Colon (tissue), 2 donors: ENCODE measurements at regions not wholly inside any gene's neighbourhood (a gene's known extent, or its start where the extent isn't known, plus 50 kb on each side); places are given as distances from the start of the nearest gene placed in this dataset.

Experiments
- FAIRE-seq: peaks from 2 replicates; lab custom pipeline; 2012; peaks lifted over from hg19 to GRCh38; lab: Jason Lieb, UNC
- donor health status: control.
- donor health status: control.

DNA sequence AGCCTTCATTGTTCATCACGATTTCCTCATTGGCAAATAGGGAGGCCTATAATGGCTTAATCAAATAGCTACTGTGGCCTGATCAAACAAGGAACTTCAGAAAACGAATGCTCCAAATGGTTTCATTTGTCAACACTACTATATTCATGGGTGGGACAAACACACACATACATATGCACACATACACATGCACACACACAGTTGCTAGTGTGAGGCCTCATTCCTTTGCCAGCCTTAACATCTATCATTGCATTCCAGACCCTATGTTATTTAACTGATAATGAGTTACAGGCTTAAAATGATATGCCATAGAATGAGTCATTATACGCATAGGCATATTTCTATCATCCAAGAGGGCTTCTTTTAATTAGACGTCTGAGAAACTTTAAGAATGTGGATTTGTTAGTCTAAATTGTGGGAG lies 140.2 kb downstream of the KLF5 start:
- FAIRE-seq, result no peak

DNA sequence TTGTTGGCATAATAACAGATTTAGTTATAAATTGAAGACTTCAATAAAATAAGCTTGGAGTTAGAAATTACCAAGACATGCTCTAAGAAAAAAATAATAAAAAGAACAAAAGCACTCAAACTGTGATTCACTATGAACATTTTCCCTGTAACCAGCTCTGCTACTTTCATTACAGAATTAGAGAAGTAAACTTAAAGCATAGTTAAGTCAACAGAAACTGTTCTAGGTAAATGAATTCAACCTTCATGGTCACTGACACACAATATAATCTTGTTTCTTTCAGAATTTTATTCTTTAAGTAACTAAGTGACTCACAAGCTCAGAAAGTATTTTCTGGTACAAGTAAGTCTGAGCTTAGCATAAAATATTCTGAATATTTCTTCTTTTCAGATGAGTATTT lies 136.3 kb downstream of the KLF5 start:
- FAIRE-seq, result no peak

GRCh38 chr13:73194310-73194709 lies 135.5 kb downstream of the KLF5 start:
- no peak for FAIRE-seq

- no peak for FAIRE-seq
These were observed 134.7 kb downstream of the KLF5 start for GRCh38 chr13:73193554-73193953.

DNA sequence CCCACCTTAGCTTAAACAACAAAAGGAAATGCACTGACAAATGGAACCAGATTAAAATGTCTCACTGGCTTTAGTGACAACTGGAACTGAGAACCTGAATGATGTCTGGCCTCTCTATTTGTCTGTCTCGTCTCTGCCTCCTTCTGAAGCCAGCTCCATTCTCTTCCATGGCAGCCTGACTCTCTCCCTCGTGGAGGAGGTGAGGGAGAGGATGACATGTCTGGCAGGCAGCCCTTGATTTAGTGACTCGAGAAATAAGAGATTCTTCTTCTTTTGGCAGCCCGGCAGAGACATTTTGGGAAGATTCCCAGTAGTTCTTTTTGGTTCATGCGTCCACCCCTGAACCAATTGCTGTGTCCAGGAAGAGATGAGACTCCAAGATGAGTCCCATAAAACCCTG lies 131.7 kb downstream of the KLF5 start:
- FAIRE-seq, result no peak

GRCh38 chr13:73189776-73190175 lies 131.0 kb downstream of the KLF5 start:
- no peak for FAIRE-seq

DNA sequence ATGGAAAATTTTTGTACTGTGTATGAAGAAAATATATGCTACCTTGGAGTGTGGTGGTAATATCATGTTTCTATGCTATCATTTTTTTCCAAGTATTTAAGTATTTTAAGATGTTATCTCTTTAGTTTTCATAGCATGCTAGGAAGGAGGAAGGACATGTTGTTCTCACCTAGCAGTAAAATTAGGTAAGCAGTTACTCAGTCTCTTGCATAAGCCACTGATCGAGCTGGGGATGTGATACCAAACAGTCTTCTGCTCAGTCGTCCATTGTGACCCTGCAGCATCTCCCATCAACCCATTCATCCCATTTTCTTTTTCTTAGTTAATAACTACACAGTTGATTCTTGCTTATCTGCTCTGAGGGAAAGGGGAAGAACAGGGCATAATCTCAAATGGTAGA lies 130.6 kb downstream of the KLF5 start:
- no peak for FAIRE-seq

DNA sequence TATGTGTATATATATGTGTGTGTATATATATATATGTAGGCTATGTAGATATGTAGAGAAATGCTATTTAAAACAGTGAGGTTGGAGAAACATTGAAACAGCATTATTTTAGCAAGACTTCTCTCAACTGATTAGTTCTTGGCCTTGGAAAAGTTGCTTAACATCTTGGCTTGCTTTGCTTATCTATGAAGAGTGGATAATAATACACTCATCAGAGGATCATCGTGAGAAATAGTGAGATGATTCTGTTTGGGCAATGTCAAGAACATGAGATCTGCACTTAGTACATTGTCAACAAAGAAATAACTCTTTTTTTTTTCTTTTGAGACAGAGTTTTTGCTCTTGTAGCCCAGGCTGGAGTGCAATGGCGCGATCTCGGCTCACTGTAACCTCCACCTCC lies 128.3 kb downstream of the KLF5 start:
- no peak for FAIRE-seq

- FAIRE-seq, result no peak
These were observed 121.0 kb downstream of the KLF5 start for GRCh38 chr13:73179650-73180274.

- FAIRE-seq, result peak; percentile 55
These were observed 119.2 kb downstream of the KLF5 start for GRCh38 chr13:73177916-73178565.

DNA sequence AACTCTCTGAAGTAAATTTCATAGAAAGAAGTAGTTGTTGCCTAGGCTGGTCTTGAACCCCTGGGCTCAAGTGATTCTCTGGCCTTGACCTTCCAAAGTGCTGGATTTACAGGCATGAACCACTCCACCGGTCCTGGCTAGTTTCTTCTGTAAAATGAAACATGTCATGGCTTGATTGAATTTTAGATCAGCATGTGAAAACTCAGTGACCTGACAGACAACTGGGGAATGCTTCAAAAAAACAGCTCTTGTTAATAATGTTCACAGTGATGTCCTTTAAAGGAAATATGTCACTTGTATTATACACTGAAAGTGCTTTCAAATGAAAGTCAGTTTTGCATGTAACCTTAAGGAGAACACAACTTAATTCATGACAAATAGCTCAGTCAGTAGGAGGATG lies 118.2 kb downstream of the KLF5 start:
- FAIRE-seq, result no peak

DNA sequence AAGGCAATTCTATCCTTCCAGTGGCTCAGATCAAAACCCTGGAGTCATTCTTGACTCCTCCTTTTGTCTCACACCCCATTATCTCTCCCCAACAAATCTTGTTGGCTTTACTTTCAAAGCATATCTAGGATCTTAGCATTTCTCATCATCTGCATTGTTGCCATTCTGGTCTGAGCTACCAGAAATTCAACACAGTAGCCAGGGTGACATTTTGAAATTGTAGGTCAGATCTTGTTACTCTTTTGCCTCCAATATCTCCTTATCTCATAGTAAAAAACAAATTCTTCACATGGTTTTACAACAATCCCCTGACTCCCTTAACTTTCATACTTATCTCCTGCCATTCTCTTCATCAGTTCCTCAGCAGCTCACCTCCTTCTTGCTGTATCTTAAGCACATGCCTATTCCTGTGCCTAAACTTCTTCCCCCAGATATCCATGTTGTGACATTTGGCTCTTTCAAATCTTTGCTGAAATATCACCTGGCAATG lies 115.8 kb downstream of the KLF5 start:
- FAIRE-seq, result no peak

DNA sequence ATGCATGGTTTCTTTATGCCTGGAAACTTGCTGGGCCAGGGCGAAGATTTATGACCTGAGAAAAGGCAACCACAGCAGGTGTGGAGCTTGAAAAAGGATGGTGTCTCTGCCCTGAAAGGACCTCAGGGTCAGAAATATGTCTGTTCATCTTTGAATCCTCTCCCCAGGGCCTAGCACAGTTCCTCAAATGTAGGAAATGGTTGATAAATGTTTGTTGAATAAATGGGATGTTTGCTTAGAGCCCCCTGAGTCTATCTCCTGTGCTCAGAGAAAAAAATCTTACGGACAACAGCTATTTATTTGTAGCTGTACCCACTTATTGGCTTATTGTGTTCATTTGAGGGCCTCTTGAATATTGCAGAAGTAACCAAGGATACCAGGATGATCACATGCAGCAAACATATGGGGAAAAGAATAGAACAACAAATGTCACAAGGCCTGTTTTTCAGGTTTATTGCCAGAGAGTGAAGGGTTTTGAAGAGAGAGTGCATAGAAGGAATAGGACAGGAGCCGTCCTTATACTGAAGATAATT lies 114.5 kb downstream of the KLF5 start:
- FAIRE-seq, result no peak

DNA sequence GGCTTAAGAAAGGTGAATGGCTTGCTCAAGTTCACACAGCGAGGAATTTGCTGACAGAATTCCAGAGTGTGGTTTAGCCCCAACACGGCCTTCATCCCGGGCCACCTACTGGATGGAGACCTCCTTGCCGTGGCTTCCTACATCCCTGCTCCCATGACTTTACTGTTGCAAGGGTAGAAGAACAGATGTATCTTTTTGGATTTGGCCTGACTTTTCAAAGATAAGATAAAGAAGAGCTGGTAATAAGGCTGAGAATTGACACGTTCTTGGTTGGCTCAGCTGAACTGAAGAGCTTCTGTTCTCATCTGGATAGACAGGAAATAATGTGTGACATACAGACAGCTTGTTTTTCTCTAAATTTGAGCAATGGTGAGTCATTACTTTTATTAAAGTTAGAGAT lies 113.1 kb downstream of the KLF5 start:
- FAIRE-seq, result no peak

GRCh38 chr13:73171271-73171682 lies 112.5 kb downstream of the KLF5 start:
- peak; percentile 96 for FAIRE-seq

GRCh38 chr13:73169971-73170370 lies 111.2 kb downstream of the KLF5 start:
- no peak for FAIRE-seq

- no peak for FAIRE-seq
These were observed 110.2 kb downstream of the KLF5 start for GRCh38 chr13:73168953-73169401.

GRCh38 chr13:73168226-73168952 lies 109.6 kb downstream of the KLF5 start:
- no peak for FAIRE-seq

GRCh38 chr13:73167028-73167820 lies 108.4 kb downstream of the KLF5 start:
- FAIRE-seq, result peak; percentile 5

GRCh38 chr13:73166204-73166603 lies 107.4 kb downstream of the KLF5 start:
- FAIRE-seq, result no peak

GRCh38 chr13:73162912-73163911 lies 104.4 kb downstream of the KLF5 start:
- FAIRE-seq, result no peak
